Activated CD4-positive, CD25-positive, alpha-beta regulatory T cell treated with anti-CD3 and anti-CD28 coated beads, Interleukin-2, amount 50 U/mL, for 24 hours (primary cell): ENCODE measurements at regions not wholly inside any gene's neighbourhood (a gene's known extent, or its start where the extent isn't known, plus 50 kb on each side); places are given as distances from the start of the nearest gene placed in this dataset.

ENCODE experiments used
- ATAC-seq, 2 donors: fragments of 150-1000 bp; cut with Tn5 transposase; one replicate each; pipeline ENCODE4 v1.10.0; 2021; ENCODE audit warnings: mild to moderate bottlenecking in 1 of 2, moderate library complexity in 1 of 2

DNA sequence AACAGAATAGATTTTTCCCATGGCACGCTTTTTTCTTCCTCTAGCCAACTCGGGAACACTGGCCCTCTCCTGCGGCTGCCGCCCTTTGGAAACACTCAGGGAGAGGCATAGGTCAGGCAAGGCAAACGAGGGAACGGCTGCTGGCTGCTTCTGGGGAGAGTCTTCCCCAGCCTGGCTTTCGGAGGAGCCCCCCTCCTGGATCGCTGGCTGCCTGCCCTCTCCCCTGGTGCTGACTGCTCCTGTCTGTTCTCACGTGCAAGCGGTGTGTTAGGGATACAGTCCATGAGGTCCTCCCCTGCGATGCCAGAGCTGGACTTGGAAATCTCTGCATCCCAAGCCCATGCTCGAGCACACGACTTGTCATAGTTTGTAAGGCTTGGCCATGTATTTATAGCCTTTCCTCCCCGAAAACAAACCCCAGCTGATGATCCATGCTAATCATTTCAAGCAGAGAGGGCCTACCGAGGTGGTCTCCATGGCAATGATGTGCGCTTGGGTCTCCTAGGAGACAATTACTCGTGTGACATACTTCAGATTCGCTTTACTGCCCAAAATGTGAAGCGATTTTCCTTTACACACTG is 315.6 kb upstream of the ATP10A start:
- no peak for ATAC-seq

DNA sequence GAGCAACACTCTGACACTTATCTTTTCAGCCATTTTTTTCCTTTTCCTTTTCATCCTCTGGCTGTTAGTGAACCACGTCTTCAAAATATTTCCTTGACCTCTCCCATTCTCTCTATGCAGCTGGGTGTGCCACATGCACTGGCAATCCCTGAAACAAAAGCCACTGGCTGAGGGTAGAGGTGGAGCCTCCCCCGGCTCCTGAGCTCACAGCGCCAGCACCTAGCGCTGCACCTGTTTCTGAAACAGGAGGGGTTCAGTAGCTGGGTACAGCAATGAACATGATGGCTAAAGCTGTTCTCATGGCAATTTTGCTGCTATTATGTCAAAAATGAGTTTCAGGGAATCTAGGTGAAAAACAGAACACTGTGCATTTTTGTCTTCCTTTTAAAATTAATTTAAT is 314.7 kb upstream of the ATP10A start:
- ATAC-seq = no peak

DNA sequence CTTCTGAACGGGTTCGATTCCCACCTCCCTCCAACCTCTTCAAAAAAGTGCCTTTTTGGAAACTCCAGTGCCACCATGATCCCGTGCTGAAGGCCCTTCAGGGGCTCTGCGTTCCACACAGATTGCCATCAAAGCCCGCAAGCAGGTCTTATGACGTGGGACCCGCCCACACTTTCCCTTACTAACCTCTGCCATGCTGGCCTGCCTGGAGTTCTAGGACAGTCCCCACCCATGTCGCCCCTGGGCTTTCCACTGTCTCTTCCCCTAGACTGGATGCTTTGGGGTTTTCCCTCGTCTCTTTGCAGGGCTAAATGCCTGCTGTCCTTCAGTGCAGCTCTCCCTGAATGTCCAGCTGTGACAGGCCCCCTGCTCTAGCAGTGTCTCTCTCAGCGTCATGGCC is 313.7 kb upstream of the ATP10A start:
- ATAC-seq = no peak

DNA sequence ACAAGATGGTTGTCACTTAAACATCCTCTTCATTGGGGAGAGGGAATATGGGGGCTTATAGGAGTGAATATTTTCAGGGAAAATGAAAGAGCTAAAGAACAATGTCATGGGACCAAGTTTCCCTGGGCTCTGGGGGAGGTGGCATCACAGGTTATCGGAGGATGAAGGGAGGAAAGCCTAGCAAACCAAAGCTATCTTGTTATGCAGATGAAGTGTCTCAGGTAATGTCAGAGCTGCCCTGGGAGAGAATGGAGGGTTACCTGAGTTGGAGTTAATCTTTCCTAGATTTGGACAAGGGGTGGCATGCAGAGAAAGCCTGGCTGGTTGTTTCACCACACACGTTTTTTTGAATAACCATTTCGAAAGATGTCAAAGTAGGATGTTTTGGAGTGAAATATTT is 308.1 kb upstream of the ATP10A start:
- ATAC-seq = no peak

DNA sequence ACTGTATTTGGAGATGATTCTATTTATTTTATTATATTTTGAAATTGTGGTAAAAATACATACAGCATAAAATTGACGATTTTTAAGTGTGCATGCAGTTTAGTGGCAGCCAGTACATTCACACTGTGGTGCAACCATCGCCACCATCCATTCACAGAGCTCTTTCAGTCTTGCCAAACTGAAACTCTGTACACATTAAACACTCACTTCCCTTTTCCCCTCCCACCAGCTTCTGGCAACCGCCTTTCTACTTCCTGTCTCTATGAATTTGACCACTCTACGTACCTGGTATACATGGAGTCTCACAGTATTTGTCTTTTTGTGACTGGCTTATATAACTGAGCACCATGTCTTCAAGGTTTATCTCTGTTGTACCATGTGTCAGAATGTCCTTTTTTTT is 303.3 kb upstream of the ATP10A start:
- ATAC-seq = no peak

DNA sequence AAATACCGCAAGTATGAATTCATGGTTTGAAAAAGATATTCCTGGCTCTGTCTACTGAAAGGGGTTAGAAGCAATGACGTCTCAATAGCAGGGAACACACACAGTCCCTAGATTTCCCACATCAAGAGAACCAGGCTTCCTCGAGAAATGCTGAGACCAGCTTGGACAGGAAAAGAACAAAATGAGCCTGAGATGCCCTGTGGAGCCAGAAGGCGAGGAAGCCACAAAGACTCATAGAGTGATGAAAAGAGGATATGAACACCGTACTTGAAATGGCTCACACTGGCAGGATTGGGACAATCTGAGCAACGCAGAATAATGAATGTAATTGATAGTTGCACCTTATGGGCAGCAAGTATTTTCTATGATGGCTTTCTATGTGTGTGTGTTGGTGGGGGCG is 302.4 kb upstream of the ATP10A start:
- no peak for ATAC-seq

DNA sequence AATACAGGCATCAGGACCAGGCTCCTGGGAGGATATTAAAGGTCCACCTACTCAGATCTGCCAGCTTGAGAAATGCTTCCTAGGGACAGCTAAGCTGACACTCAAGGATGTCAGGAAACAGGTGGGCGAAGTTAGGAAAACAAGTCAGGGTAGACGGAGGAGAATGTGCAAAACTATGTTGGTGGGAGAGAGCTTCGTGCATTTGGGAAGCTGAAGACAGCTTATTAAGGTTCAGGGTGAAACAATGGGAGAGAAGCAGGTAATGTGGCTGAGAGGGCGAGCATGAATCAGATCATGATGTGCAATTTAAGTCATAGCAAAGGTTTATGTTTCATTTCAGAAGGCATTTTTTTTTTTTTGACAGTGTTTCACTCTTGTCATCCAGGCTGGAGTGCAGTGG is 297.2 kb upstream of the ATP10A start:
- no peak for ATAC-seq

DNA sequence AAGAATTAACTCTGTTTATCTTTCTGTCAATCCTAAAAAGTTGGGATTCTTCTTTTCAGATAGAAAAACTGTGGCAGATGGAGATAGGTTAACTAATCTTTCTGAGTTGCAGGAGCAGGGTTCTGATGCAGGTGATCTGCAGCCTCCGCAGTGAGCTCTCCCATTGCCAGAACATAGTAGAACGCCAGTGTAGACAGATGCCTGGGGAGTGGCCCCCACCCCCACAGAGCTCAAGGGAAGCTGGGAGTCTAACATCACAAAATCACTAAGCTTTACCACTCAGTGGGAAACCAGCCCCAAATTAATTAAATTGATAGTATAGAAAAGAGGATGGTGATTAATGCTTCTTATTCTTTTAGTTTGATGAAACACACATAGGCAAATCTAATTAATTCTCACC is 295.0 kb upstream of the ATP10A start:
- no peak for ATAC-seq

DNA sequence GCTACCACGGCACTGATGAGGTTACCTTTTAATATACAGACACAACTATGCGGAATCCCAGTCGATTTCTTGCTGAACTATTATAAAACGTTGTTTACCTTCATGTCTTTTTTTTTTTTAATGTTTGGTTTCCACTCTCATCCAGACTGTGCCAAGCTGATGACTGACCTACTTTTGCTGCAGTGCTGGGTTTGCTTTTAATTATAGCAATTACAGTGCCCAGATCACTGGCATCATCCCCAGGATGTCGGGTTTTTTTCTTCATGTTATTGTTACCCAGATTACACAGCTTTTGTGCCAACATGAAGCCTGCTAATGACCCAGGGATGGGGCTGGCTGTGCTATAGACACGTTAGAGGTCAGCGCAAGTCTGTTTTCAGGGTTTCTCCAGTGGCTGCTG is 294.0 kb upstream of the ATP10A start:
- ATAC-seq = no peak

DNA sequence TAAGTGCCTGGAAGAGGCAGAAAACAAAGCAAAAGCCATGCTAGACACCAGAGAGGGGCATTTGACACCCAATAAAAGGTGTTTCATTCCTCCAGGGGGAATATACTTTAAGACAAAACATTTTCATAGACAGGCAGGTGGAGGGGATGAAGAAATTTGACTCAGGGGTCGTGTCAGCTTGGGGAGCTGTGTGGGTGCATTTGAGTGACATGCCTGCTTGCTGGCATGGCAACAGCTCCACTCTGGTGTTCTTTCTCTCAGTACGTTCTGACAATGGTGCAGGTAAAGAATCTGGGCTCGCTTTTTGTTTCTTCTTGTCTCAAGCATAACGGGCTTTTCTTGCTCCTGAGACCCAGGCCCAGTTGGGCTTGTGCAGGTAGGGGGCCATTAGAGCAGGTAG is 292.9 kb upstream of the ATP10A start:
- no peak for ATAC-seq

DNA sequence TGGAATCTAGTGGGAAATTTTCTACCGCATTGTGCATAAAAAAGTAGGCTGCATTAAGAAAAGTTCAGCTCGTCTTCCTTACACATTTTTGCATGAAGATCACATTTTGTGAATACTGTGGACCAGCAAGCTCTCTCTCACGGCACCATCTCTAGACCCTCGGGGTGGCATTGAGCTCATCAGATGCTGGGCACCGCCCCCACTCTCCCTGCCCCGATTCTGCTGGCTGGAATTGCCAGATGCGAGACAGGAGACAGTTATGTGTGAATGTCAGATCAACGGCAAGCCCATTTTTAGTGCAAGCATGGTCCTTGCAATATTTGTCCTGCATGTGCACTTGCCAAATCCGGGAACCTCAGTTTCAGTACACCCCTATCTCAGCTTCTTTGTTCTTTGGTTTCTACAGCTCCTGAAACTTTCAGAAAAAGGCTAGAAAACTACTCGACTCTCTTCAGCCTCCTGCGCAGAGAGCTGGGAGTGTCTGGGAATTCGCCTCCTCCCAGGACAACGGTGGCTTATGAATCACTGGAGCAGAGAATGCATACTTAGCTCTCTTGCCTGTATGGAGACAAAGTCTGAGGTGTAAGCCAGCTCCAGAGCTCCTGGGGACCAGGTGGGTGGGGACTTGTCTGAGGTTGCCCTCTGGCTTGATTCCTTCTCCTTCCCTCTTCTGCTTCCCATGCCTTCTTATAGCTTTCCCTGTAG is 285.2 kb upstream of the ATP10A start:
- ATAC-seq = no peak

DNA sequence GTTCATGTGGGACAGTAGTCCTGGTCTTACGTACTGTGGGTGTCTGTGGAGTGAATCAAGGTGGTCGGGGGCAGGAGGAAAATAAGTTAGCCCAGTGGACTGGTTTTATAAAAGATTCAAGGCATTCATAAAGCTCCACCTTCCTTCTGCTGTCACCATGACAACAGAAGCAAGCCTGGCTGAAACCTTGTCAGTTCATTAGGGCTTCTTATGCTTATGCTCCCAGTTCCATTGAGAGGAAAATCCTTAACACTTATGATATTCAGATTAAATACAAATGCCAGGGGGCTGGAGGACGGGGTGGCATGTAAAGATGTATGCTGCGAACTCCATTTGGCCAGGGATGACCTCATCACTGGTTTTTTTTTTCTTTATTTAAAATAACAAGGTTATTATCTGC is 283.1 kb upstream of the ATP10A start:
- no peak for ATAC-seq

DNA sequence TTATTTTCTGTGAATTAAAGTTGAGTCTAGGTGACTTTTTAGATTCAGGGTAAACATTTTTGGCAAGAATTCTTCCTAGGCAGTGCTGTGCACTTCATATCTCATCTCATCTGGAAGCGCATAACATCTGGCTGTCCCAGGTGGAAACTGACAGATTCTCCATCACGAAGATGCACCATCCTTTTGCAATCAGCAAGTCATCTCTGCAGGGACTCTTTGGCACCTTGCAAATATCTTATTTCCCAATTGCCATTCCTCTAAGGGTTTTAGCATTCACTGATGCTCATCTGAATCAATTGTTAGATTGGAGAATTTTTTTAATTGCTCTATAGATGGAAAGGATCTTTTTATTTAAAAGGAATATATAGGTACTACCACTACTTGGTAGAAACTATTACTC is 282.7 kb upstream of the ATP10A start:
- ATAC-seq = no peak

DNA sequence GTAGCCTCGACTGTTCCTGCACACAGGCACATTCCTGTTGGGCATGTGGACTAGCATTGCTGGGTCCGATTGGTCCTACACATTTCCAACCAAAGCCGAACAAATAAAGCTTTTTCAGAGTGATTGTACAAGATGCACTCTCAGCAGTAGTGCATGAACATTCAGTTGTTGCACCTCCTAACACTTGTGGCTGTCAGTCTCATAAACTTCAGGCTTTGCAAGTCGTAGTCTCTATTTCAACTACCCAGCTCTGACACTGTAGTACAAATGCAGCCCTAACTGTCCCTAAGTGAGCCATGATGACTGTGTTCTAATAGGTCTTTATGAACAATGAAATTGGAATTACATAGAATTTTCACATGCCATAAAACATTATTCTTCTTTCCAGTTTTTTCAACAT is 281.7 kb upstream of the ATP10A start:
- no peak for ATAC-seq

DNA sequence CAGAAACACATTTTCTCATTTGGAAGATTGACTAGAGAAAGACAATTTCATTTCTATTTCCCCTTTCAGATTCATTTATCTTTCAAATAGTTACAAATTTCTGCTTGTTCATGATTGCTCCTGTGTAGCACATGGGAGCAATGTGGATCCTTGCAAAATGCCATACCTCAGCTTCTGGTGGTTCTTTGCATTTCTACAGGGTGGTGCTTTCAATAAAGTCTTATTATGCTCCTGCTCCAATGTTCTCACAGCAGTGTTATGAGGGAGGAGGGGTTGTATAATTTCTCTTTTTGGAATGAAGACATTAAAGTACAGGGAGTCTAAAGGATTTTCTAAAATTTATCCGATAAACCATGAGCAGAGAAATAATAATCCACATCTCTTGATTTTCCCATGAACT is 280.1 kb upstream of the ATP10A start:
- no peak for ATAC-seq

DNA sequence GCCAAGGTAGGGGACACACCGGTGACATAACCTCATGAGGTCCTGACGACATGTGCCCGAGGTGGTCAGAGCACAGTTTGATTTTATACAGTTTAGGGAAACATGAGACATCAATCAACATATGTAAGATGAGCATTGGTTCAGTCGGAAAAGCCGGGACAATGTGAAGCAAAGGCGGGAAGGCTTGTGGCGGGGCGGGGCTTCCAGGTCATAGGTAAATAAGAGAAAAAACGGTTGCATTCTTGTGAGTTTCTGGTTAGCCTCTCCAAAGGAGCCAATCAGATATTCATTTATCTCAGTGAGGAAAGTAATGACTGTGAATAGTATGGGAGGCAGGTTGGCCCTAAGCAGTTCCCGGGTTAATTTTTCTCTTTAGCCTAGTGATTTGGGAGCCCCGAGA is 271.7 kb upstream of the ATP10A start:
- no peak for ATAC-seq

DNA sequence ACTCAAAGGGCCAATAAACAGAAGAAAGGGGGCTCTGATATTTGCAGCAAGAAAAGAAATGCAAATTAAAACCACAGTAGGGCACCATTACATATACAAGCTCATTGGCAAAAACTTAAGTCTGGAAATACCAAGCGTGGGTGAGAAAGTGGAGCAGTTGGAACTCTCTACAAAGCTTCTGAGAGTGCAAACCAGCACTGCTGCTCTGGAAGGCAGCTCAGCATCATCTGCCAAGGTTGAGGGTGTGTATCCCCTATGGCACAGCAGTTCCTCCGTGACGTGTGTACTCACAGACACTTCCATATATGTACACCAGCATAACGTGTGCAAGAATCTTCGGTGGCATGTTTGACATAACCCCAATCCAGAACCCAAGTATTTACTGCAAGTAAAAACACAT is 271.0 kb upstream of the ATP10A start:
- ATAC-seq = no peak

DNA sequence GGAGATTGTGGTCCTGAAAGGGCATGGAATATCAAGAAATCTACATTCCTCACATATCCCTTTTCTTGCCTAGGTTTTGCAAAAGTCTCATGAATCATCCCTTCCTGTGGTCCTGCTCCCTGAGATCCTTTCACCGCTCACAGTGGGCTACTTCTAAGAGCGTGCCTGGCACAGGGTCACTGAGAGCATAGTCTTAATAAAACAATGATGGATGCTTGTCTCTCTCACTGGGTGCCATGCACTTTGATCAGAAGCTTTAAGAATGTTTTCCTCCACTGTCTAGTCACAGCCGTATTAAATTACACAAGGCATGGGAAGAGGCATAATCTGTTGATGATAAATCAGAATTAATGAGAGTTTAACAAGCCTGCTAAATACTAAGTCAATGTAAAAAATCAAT is 269.7 kb upstream of the ATP10A start:
- no peak for ATAC-seq

DNA sequence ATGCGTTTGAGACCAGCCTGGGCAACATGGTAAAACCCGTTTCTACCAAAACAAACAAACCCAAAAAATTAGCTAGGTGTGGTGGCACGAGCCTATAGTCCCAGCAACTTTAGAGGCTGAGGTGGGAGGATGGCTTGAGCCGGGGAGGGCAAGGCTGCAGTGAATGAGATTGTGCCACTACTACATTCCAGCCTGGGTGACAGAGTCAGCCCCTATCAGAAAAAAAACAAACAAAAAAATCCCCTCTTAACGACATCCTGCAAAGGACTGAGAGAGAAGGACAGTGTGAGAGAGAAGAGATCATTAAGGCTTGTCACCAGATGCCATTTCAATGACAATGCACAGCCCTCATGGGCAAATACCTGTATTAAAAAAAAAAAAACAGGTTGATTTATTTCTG is 266.7 kb upstream of the ATP10A start:
- no peak for ATAC-seq

DNA sequence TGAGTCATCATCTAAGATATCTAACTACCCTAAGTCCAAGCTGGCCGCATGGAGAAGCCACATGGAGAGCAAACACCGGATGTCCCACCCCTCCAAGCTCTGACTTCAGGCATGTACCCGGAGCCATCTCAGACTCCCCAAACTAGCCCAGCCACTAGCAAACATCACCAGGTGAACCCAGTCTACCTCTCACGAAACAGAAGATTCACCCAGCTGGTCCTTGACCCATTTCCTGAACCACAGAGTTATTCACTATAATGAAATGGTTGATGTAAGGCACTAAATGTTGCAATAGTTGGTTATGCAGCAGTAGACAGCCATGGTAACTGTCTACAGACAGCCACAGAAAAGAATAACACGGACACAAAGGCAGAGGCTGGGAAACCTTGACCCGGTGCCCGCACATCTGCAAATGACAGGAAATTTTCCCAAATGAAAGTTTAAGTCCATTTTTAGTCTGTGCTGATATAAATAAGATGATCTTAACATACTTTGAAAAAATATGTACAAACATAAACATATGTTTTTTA is 265.5 kb upstream of the ATP10A start:
- ATAC-seq = no peak

DNA sequence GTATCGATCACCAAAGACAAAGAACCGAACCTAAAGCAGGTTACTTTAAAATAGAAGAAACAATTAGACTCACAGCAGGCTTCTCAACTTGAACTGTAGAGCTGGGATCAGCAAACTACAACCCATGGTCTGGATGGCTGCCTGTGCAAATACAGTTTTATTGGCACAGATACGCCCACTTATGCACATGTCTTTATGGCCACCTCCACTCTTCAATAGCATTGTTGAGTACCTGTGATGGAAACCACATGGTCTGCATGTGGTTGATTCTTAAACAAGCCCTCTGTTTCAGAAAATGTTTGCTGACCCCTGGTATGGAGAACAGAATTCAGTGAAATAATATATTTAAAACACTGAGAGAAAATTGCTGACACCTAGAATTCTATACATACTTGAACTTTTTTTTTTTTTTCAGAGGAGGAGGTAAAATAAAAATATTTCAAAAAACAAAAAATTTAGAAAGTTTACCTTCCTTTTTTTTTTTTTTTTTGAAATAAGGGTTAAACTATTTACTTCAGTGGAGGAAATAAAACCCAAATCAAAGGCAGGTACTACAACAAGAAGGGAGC is 263.8 kb upstream of the ATP10A start:
- no peak for ATAC-seq

DNA sequence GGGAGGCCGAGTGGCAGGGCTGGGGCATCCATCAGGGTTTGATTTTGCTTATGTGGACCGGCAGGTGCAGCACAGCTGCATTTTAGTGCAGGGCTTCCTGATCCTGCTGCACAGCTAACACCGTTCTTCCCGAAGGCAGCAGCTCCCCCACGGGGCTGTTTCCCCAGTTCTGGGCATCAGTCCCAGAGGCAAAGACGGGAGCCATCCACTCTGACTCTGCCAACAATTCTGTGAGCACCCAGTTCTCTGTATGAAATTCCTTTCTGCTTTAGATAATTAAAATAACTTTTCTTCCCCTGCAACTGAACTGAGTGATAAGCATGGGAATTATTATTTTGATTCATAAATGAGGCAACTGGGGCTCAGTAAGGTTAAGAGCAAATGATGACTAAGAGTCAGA is 262.9 kb upstream of the ATP10A start:
- no peak for ATAC-seq

DNA sequence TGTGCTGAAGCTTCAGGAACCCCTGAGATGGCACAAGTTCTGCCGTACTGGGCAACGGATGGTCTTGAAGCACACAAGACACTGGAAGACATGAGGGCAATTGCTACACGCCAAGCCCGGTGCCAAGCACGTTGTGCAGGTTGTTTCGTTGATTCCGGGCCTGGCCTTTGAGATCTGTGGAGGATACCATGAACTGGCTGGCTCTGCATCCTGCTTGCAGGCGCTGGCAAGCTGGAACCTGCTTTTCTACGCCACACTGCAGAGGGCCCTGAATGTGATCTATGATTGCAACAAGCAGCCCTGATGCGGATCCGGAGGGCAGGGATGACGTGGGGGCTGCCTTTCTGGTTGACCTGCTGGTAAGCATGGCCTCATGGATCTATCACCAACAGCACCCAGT is 262.5 kb upstream of the ATP10A start:
- no peak for ATAC-seq

DNA sequence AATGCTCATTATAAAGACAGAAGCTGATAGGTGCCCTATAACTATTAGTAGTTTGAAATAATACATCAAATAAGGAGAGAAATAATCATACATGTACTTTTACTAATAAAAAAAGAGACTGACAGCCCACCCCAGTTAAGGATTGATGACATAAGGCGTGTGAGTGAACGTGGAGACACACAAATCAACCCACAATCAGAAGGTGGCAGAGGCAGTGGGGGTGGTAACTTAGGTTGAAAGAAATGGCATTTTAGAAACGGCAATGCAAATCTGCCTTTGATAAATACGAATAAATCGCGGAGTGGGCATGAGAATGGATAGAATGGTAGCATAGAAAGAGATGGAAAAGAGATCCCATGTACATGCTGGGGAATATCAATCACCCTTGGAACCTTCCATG is 256.2 kb upstream of the ATP10A start:
- no peak for ATAC-seq
